ENCODE measurements at regions not wholly inside any gene's neighbourhood (a gene's known extent, or its start where the extent isn't known, plus 50 kb on each side); places are given as distances from the start of the nearest gene placed in this dataset.

- Histone ChIP-seq H3K27ac (ENCODE audit: insufficient read length, low read depth, low read length) (no peak overlapping the region), H3K23me2 (ENCODE audit: insufficient read length, low read depth, low read length, poor library complexity, severe bottlenecking) (no peaks in the 10 kb centered on the region), H3K9me3 (ENCODE audit: control insufficient read depth, low read depth, low read length) (peaks cover 12% of the 10 kb centered on the region), H2BK15ac (ENCODE audit: low read depth, low read length) (no peak overlapping the region), H3K4me2 (ENCODE audit: insufficient read depth, insufficient read length, low read length) (no peak overlapping the region), H3K14ac (ENCODE audit: insufficient read depth, low read length) (no peak overlapping the region), H3K79me1 (ENCODE audit: insufficient read depth, low read depth, low read length, poor library complexity, severe bottlenecking) (no peaks in the 10 kb centered on the region), H3K56ac (ENCODE audit: insufficient read length, low read depth, low read length) (no peak overlapping the region), H4K5ac (ENCODE audit: insufficient read length, low read depth, low read length) (no peak overlapping the region), H3K4me1 (ENCODE audit: insufficient read depth, low read length) (no peaks in the 10 kb centered on the region), H3K9ac (ENCODE audit: extremely low read depth, insufficient read length, low read length) (no peak overlapping the region), H3K18ac (ENCODE audit: insufficient read length, low read depth, low read length) (no peak overlapping the region), H3K4ac (ENCODE audit: low read depth, low read length) (no peak overlapping the region), H4K8ac (replicated peaks; ENCODE audit: insufficient read length, low read depth, low read length) (no peak overlapping the region), H2BK20ac (ENCODE audit: low read depth, low read length, poor library complexity, severe bottlenecking) (no peak overlapping the region), H2BK12ac (ENCODE audit: insufficient read length, low read depth, low read length) (no peak overlapping the region), H3K23ac (ENCODE audit: insufficient read length, low read depth, low read length) (no peak overlapping the region), H3K79me2 (ENCODE audit: insufficient read depth, low read length) (no peaks in the 10 kb centered on the region), H2AFZ (ENCODE audit: low read length) (no peak overlapping the region), H3T11ph (ENCODE audit: low read length) (no peak overlapping the region), H2BK120ac (ENCODE audit: low read depth, low read length, poor library complexity, severe bottlenecking) (no peak overlapping the region), H4K91ac (ENCODE audit: insufficient read length, low read depth, low read length) (no peak overlapping the region), H2AK5ac (ENCODE audit: insufficient read length, low read length) (no peak overlapping the region), H4K20me1 (ENCODE audit: control insufficient read depth, insufficient read depth, insufficient read length) (no peaks in the 10 kb centered on the region), H3K27me3 (ENCODE audit: insufficient read depth, low read length) (no peaks in the 10 kb centered on the region), H2BK5ac (ENCODE audit: insufficient read length, low read length) (no peak overlapping the region)
- TF ChIP-seq CTCF (conservative IDR thresholded peaks at IDR 0.05), result no peak
- WGBS (ENCODE audit: extremely low coverage, insufficient read length, low lambda C conversion rate), result no CpG with 5 or more reads among the region's 49 CpGs
- peaks cover 64 to 70% of the 10 kb centered on the region in 2 experiments for H3K9me3 Mint-ChIP-seq
- H3K4me1 Mint-ChIP-seq, result no peaks in the 10 kb centered on the region
- H3K4me3 Mint-ChIP-seq, result no peak overlapping the region
- H3K36me3 Mint-ChIP-seq (ENCODE audit: insufficient read depth in 1 of 3, low read depth in 3 of 3), result peaks cover 0 to 17% (median 7%) of the 10 kb centered on the region in 3 experiments; a peak in 6 of 7 replicates
- no peaks in the 10 kb centered on the region; the same call in 1 of the 2 replicates for H3K27me3 Mint-ChIP-seq (ENCODE audit: low read depth)
- DNase-seq, result no peak
- H3K27ac Mint-ChIP-seq, result no peak overlapping the region
These were observed 149.5 kb downstream of the KCNJ18 start for GRCh38 chr17:21841839-21842238.
